ENCODE measurements at regions not wholly inside any gene's neighbourhood (a gene's known extent, or its start where the extent isn't known, plus 50 kb on each side); places are given as distances from the start of the nearest gene placed in this dataset.

DNA sequence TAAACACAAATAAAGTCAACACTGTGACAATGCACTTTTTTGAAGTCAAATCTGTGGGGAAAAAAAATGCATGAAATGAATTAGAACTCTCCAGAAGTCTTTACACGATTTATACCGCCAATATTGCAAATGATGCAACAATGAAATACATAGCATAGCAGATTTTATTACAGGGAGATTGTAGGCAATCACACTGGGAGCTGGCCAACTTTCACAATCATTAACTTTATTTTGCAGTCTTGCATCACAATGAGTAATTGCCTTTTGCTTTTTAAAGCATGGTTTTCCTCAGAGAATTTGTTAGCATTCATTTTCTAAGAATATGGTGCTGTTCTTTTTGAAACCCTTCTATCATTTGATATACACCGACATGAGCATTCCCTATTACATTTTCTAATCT lies 366.4 kb upstream of the FSIP2 start:
- intact Hi-C loops (cut with DNase I), result no loop called here
- Histone ChIP-seq H3K9me3 (peaks cover 0 to 2% (median 0%) of the 10 kb centered on the region in 4 donors), H3K4me1 (no peaks in the 10 kb centered on the region), H3K27ac (no peak overlapping the region), H3K36me3 (no peaks in the 10 kb centered on the region), H3K27me3 (no peaks in the 10 kb centered on the region), H3K4me3 (no peak overlapping the region)
- TF ChIP-seq POLR2AphosphoS5 (IDR thresholded peaks at IDR 0.05) (no peak), POLR2A (IDR thresholded peaks at IDR 0.05) (no peak), EP300 (IDR thresholded peaks at IDR 0.05) (no peak)
- TF ChIP-seq, protein P1, sequence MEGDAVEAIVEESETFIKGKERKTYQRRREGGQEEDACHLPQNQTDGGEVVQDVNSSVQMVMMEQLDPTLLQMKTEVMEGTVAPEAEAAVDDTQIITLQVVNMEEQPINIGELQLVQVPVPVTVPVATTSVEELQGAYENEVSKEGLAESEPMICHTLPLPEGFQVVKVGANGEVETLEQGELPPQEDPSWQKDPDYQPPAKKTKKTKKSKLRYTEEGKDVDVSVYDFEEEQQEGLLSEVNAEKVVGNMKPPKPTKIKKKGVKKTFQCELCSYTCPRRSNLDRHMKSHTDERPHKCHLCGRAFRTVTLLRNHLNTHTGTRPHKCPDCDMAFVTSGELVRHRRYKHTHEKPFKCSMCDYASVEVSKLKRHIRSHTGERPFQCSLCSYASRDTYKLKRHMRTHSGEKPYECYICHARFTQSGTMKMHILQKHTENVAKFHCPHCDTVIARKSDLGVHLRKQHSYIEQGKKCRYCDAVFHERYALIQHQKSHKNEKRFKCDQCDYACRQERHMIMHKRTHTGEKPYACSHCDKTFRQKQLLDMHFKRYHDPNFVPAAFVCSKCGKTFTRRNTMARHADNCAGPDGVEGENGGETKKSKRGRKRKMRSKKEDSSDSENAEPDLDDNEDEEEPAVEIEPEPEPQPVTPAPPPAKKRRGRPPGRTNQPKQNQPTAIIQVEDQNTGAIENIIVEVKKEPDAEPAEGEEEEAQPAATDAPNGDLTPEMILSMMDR (IDR thresholded peaks at IDR 0.05), result no peak
- 16 to 63% methylated on average over 3 of the region's 3 CpGs for WGBS, 2 donors
- DNase-seq, result no peak

DNA sequence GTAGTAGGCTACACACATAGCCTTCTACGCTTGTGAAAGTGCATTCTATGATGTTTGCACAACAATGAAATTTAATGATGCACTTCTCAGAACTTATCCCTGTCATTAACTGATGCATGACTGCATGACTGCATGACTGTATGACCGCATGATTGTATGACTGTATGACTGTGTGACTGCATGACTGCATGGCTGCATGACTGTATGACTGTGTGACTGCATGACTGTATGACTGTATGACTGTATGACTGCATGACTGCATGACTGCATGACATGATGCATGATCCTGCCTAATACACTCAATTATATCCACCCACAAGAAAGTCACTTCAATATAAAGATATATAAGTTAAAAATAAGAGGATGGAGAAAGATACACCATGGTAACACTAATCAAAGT lies 365.4 kb upstream of the FSIP2 start:
- H3K9me3 ChIP-seq, result peaks cover 0 to 2% (median 0%) of the 10 kb centered on the region in 4 donors
- WGBS, 2 donors, result 70 to 77% methylated on average over 2 of the region's 2 CpGs
- H3K36me3 ChIP-seq, result no peaks in the 10 kb centered on the region
- no peaks in the 10 kb centered on the region for H3K4me1 ChIP-seq
- intact Hi-C loops (cut with DNase I), result no loop called here
- DNase-seq, result no peak
- H3K27me3 ChIP-seq, result no peaks in the 10 kb centered on the region
- no peak for TF ChIP-seq POLR2A (IDR thresholded peaks at IDR 0.05)
- no peak overlapping the region for H3K27ac ChIP-seq
- H3K4me3 ChIP-seq, result no peak overlapping the region

DNA sequence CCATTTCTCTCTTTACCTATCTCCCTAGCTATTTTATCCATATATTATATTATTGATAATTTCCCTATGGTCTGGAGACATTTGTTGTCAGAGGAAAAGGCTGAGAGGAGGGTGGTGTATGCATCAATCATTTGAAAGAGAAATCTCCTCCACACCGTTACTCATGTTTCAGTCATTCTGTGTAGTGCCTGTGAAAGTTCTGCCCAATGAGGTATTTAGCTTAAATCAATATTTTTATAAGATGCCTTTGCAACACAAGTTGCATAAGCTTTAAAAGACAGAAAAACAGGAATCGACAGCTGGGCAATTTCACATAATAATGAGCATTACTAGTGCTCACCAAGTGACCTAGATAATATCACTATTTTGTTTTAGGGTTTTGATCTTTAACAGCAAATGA lies 363.7 kb upstream of the FSIP2 start:
- H3K4me3 ChIP-seq, result no peak overlapping the region
- no peak overlapping the region for H3K27ac ChIP-seq
- no peaks in the 10 kb centered on the region for H3K36me3 ChIP-seq
- no peaks in the 10 kb centered on the region for H3K4me1 ChIP-seq
- WGBS, 2 donors, result 80 to 88% methylated on average over 2 of the region's 2 CpGs
- intact Hi-C loops (cut with DNase I), result no loop called here
- DNase-seq, result no peak
- TF ChIP-seq, protein P1 (IDR thresholded peaks at IDR 0.05), result no peak
- TF ChIP-seq POLR2AphosphoS5 (IDR thresholded peaks at IDR 0.05), result no peak
- no peak for TF ChIP-seq EP300 (IDR thresholded peaks at IDR 0.05)
- no peaks in the 10 kb centered on the region for H3K27me3 ChIP-seq
- peaks cover 0 to 2% (median 0%) of the 10 kb centered on the region in 4 donors for H3K9me3 ChIP-seq

DNA sequence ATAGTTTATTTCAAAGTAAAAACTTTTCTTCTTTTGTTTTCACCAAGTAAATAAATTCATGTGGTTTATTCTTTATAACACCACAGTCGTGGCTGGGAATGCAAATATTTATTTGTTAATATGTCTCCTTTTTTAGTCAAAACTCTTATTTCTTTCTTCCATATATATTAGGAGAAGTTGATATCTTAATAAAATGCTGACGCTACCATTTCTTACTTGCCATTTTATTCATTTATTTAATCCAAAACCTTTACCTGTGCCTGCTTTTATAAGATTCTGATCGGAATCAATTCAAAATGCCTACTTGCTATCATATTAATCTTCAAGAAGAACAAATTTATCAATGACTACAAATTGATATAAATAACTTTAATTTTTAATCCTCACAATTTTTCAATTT lies 362.9 kb upstream of the FSIP2 start:
- Histone ChIP-seq H3K27me3 (no peaks in the 10 kb centered on the region), H3K4me1 (no peaks in the 10 kb centered on the region), H3K27ac (no peak overlapping the region), H3K9me3 (peaks cover 0 to 2% (median 0%) of the 10 kb centered on the region in 4 donors), H3K4me3 (no peak overlapping the region), H3K36me3 (no peaks in the 10 kb centered on the region)
- TF ChIP-seq EP300 (IDR thresholded peaks at IDR 0.05) (no peak), POLR2A (IDR thresholded peaks at IDR 0.05) (no peak), POLR2AphosphoS5 (IDR thresholded peaks at IDR 0.05) (no peak)
- TF ChIP-seq, protein P1 (IDR thresholded peaks at IDR 0.05), result no peak
- 75 to 85% methylated on average over 3 of the region's 3 CpGs for WGBS, 2 donors
- intact Hi-C loops (cut with DNase I), result no loop called here
- DNase-seq, result no peak

DNA sequence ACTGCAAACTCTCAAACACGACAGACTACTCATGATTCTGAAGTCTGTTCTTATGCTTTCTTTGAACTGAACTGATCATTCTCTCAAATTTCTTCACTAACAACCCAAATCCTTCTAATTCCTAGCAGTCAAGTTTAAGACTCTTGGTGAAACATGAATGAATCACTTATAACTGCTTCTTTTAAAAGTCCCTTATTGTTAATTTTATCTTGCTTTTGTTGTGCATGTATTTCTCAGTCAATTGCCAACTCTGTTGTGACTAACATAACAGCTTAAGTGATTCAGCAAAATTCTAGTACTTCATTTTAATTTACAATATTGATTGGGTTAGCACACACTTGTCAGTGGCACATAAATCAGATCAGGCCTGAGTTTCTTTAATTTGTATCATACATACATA lies 357.0 kb upstream of the FSIP2 start:
- no peak overlapping the region for H3K27ac ChIP-seq
- intact Hi-C loops (cut with DNase I), result no loop called here

More for the DNA sequence above, 357.0 kb upstream of the FSIP2 start:
- H3K27me3 ChIP-seq, result no peaks in the 10 kb centered on the region
- TF ChIP-seq POLR2AphosphoS5 (IDR thresholded peaks at IDR 0.05) (no peak), POLR2A (IDR thresholded peaks at IDR 0.05) (no peak), EP300 (IDR thresholded peaks at IDR 0.05) (no peak)
- TF ChIP-seq, protein P1 (IDR thresholded peaks at IDR 0.05), result no peak
- H3K36me3 ChIP-seq, result no peaks in the 10 kb centered on the region
- peaks cover 0 to 2% (median 0%) of the 10 kb centered on the region in 4 donors for H3K9me3 ChIP-seq
- peaks cover 0 to 16% (median 0%) of the 10 kb centered on the region in 4 donors for H3K4me1 ChIP-seq
- WGBS, 2 donors, result 5 to 47% methylated on average over 1 of the region's 1 CpG
- no peak overlapping the region for H3K4me3 ChIP-seq
- DNase-seq, result no peak
